Muscle layer of duodenum (tissue), 2 donors: ENCODE measurements at regions not wholly inside any gene's neighbourhood (a gene's known extent, or its start where the extent isn't known, plus 50 kb on each side); places are given as distances from the start of the nearest gene placed in this dataset.
A peak's percentile ranks its signal among the peaks of the same experiment; 100 is the strongest.
"Not testable (repeated sequence)": the region's sequence is repeated elsewhere in the genome, so short reads cannot be mapped to it uniquely, and the experiment has no call there.

Experiments
- H3K27ac ChIP-seq: one replicate; pipeline ENCODE4 v1.7.0; 2013; ENCODE audit warnings: mild to moderate bottlenecking, low read length
- H3K27me3 ChIP-seq: one replicate; pipeline ENCODE4 v1.7.0; 2013; ENCODE audit warnings: low read depth, mild to moderate bottlenecking, control low read depth, low read length
- H3K36me3 ChIP-seq, 2 donors: one replicate each; pipeline ENCODE4 v1.7.0; 2013; ENCODE audit warnings: low read length in 2 of 2, control low read depth in 1 of 2, mild to moderate bottlenecking in 1 of 2; ENCODE audit not compliant: insufficient read depth in 2 of 2, control insufficient read depth in 1 of 2
- H3K4me1 ChIP-seq, 2 donors: one replicate each; pipeline ENCODE4 v1.7.0; 2013; ENCODE audit warnings: low read length in 2 of 2, mild to moderate bottlenecking in 2 of 2, control low read depth in 1 of 2, moderate library complexity in 1 of 2; ENCODE audit not compliant: insufficient read depth in 2 of 2, control insufficient read depth in 1 of 2
- H3K4me3 ChIP-seq, 2 donors: one replicate each; pipeline ENCODE4 v1.7.0; 2013; ENCODE audit warnings: low read length in 2 of 2, low read depth in 1 of 2, mild to moderate bottlenecking in 1 of 2
- H3K9me3 ChIP-seq, 2 donors: one replicate each; pipeline ENCODE4 v1.7.0; 2013; ENCODE audit warnings: low read length in 2 of 2, control low read depth in 1 of 2, mild to moderate bottlenecking in 1 of 2; ENCODE audit not compliant: control insufficient read depth in 1 of 2
- donor health status: healthy.

- Histone ChIP-seq H3K36me3 (no peaks in the 10 kb centered on the region), H3K27me3 (no peaks in the 10 kb centered on the region), H3K9me3 (no peaks in the 10 kb centered on the region), H3K4me1 (no peaks in the 10 kb centered on the region), H3K4me3 (no peak overlapping the region), H3K27ac (no peak overlapping the region)
These were observed 96.4 kb upstream of the DPH5 start for GRCh38 chr1:101121975-101122374.

- Histone ChIP-seq H3K36me3 (no peaks in the 10 kb centered on the region), H3K9me3 (no peaks in the 10 kb centered on the region), H3K4me1 (no peaks in the 10 kb centered on the region), H3K27ac (no peak overlapping the region), H3K4me3 (no peak overlapping the region), H3K27me3 (no peaks in the 10 kb centered on the region)
These were observed 95.9 kb upstream of the DPH5 start for GRCh38 chr1:101121504-101121903.

- H3K27me3 ChIP-seq: no peaks in the 10 kb centered on the region
- no peak overlapping the region for H3K4me3 ChIP-seq
- H3K9me3 ChIP-seq: no peaks in the 10 kb centered on the region
- H3K4me1 ChIP-seq: no peaks in the 10 kb centered on the region
- no peak overlapping the region for H3K27ac ChIP-seq
- H3K36me3 ChIP-seq: no peaks in the 10 kb centered on the region
These were observed 95.3 kb upstream of the DPH5 start for GRCh38 chr1:101120868-101121267.

GRCh38 chr1:101119289-101119688 lies 93.7 kb upstream of the DPH5 start:
- no peaks in the 10 kb centered on the region for H3K9me3 ChIP-seq
- no peaks in the 10 kb centered on the region for H3K27me3 ChIP-seq
- H3K27ac ChIP-seq: no peak overlapping the region
- H3K4me1 ChIP-seq: no peaks in the 10 kb centered on the region
- no peaks in the 10 kb centered on the region for H3K36me3 ChIP-seq
- no peak overlapping the region for H3K4me3 ChIP-seq

- Histone ChIP-seq H3K4me1 (no peaks in the 10 kb centered on the region), H3K36me3 (no peaks in the 10 kb centered on the region), H3K27me3 (no peaks in the 10 kb centered on the region), H3K4me3 (no peak overlapping the region), H3K9me3 (no peaks in the 10 kb centered on the region), H3K27ac (no peak overlapping the region)
These were observed 90.4 kb upstream of the DPH5 start for GRCh38 chr1:101116006-101116405.

GRCh38 chr1:101115112-101115511 lies 89.5 kb upstream of the DPH5 start:
- Histone ChIP-seq H3K27ac (no peak overlapping the region), H3K27me3 (no peaks in the 10 kb centered on the region), H3K9me3 (no peaks in the 10 kb centered on the region), H3K4me1 (no peaks in the 10 kb centered on the region), H3K4me3 (no peak overlapping the region), H3K36me3 (no peaks in the 10 kb centered on the region)

- H3K9me3 ChIP-seq, H3K4me3 ChIP-seq, H3K27ac ChIP-seq, H3K27me3 ChIP-seq, H3K36me3 ChIP-seq, H3K4me1 ChIP-seq: not testable (repeated sequence)
These were observed 88.5 kb upstream of the DPH5 start for GRCh38 chr1:101114128-101114527.

GRCh38 chr1:101112051-101112780 lies 86.6 kb upstream of the DPH5 start:
- no peaks in the 10 kb centered on the region for H3K4me1 ChIP-seq
- no peaks in the 10 kb centered on the region for H3K9me3 ChIP-seq
- H3K27ac ChIP-seq: peak overlapping the region; percentile 25
- no peaks in the 10 kb centered on the region for H3K27me3 ChIP-seq
- no peaks in the 10 kb centered on the region for H3K36me3 ChIP-seq
- no peak overlapping the region for H3K4me3 ChIP-seq

- H3K27me3 ChIP-seq: no peaks in the 10 kb centered on the region
- H3K27ac ChIP-seq: no peak overlapping the region
- no peaks in the 10 kb centered on the region for H3K36me3 ChIP-seq
- no peaks in the 10 kb centered on the region for H3K9me3 ChIP-seq
- H3K4me3 ChIP-seq: no peak overlapping the region
- no peaks in the 10 kb centered on the region for H3K4me1 ChIP-seq
These were observed 85.9 kb upstream of the DPH5 start for GRCh38 chr1:101111461-101111860.

- no peak overlapping the region for H3K4me3 ChIP-seq
- H3K4me1 ChIP-seq: no peaks in the 10 kb centered on the region
- H3K27ac ChIP-seq: no peak overlapping the region
- no peaks in the 10 kb centered on the region for H3K36me3 ChIP-seq
- H3K9me3 ChIP-seq: no peaks in the 10 kb centered on the region
- H3K27me3 ChIP-seq: no peaks in the 10 kb centered on the region
These were observed 84.2 kb upstream of the DPH5 start for GRCh38 chr1:101109791-101110190.

- H3K4me1 ChIP-seq: no peaks in the 10 kb centered on the region
- H3K9me3 ChIP-seq: no peaks in the 10 kb centered on the region
- H3K27me3 ChIP-seq: no peaks in the 10 kb centered on the region
- no peak overlapping the region for H3K27ac ChIP-seq
- no peak overlapping the region for H3K4me3 ChIP-seq
- H3K36me3 ChIP-seq: no peaks in the 10 kb centered on the region
These were observed 82.5 kb upstream of the DPH5 start for GRCh38 chr1:101108111-101108500.

- Histone ChIP-seq H3K4me3 (no peak overlapping the region), H3K27ac (no peak overlapping the region), H3K36me3 (no peaks in the 10 kb centered on the region), H3K27me3 (no peaks in the 10 kb centered on the region), H3K9me3 (no peaks in the 10 kb centered on the region), H3K4me1 (no peaks in the 10 kb centered on the region)
These were observed 82.0 kb upstream of the DPH5 start for GRCh38 chr1:101107496-101108110.
